ENCODE measurements at regions not wholly inside any gene's neighbourhood (a gene's known extent, or its start where the extent isn't known, plus 50 kb on each side); places are given as distances from the start of the nearest gene placed in this dataset.
"Not testable (repeated sequence)": the region's sequence is repeated elsewhere in the genome, so short reads cannot be mapped to it uniquely, and the experiment has no call there.

DNA sequence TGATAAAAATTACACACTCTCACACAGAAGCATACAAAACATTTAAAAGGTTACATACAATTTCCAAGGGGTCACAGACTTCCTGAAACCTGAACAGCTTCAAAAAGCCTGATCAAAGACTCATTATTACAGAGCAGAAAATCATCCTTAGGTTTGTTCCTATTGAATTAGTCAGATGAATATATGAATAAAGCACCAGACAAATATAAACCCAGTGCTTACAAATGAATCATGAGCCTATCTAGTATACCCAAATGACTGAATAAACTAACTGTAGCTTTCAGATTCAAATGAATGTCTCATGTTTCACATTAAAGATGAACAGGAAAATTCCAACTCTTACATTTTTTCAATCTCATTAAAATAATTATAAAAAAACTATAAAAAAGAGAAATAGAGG is 550.3 kb downstream of the SUCLG1 start:
- no peak for DNase-seq (ENCODE audit: low read depth in 4 of 4, low spot score in 3 of 4)

DNA sequence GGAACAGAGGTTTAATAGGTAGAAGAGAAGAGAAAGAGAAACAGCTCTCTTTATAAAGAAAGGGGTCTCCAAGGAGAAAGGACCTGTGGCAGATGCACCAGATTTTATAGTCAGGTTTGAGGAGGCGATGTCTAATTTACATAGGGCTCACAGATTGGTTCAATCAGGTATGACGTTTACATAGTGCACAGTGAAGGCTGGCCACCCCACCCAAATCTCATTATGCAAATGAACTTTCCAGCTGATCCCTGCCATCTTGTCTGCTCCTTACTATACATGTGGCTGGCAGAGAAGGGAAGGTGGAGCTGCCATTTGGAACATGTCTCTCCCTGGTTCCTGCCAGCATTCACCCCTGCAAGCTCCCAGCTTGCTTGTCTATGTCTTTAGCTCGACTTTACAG is 557.8 kb downstream of the SUCLG1 start:
- no peak for DNase-seq (ENCODE audit: low read depth in 4 of 4, low spot score in 3 of 4)

DNA sequence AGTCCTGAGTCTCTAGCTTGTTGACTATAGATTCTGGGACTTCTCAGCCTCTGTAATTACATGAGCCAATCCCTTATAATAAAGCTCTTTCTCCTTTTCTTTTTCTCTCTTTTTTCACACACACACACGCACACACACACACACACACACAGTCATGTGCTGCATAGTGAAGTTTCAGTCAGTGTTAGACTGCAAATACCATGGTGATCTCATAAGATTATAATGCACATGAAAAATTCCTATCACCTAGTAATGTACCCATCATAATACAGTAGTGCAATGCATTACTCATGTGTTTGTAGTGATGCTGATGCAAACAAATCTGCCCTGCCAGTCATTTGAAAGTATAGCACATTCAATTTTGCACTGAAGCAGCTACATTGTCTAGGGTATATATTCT is 558.2 kb downstream of the SUCLG1 start:
- no peak for DNase-seq (ENCODE audit: low read depth in 4 of 4, low spot score in 3 of 4)

DNA sequence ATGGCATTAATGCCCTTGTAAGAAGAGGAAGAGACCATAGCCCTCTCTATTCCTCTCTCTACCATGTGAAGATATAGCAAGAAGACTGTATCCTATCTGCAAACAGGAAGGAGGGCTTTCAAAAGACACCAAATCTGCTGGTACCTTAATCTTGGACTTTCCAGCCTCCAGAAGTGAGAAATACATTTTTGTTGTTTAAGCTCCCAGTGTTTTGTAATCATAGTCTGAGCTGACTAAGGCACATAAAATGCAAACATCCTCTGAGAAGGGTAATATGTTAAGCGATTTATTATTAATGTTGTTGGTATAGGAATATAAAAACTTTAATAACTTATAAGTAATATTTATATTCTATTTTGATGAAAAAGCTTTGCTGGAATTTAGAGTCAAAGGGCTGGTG is 559.8 kb downstream of the SUCLG1 start:
- DNase-seq (ENCODE audit: low read depth in 4 of 4, low spot score in 3 of 4): no peak

DNA sequence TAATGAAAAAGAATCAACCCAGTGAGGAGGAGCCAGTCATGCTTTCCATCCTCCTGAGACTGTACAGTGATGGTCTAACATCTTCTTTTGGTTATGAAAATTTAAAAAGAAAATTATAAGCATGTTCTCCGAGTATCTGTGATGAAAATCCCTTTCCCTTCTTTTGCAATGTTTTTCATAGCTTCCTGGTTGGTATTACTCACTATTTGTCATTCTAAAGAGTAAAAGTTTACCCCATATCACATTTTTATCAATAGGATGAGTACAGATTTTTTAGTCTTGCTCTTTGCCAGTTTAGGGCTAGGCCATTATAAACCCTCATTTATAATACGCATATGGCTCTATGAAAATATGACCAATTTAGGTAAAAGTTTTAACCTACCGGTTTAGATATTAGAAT is 564.1 kb downstream of the SUCLG1 start:
- no peak for DNase-seq (ENCODE audit: low read depth in 4 of 4, low spot score in 3 of 4)

DNA sequence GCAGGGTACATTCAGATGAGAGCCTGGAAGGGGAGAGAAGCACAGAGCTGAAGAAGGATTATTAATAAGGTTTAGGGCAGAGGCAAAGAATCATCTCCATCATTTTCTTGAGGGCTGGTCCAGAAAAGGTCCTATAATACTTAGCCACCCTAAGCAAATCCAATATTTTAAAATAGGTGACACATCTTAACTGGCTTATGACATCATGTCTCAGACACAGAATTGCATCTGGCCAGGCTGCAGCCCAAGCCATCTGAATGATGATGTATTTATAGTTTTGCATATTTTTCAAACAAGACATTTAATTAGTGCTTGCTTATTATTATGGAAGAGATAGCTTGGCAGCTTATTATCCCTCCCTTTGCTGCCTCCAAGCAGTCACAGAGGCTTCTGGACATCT is 571.3 kb downstream of the SUCLG1 start:
- DNase-seq (ENCODE audit: low read depth in 4 of 4, low spot score in 3 of 4): no peak

DNA sequence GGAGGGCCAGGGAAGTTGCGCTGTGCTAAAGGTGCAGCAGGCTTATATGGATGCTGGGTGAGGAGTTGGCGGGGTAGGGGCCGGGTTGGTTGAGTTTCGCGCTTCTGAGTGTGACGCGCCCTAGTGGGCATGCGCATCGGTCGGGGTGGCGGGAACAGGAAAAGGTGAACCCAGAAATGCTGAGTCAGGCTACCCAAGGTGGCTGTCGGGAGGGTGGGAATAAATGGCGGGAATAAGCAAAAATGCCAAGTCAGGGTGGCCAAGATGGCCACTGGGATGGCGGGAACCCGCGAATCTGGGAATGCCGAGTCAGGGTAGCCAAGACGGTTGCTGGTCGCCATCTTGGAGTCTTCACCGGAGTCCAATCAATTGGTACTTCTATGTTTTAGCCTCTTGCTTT is 580.0 kb downstream of the SUCLG1 start:
- DNase-seq (ENCODE audit: low read depth in 4 of 4, low spot score in 3 of 4): no peak

DNA sequence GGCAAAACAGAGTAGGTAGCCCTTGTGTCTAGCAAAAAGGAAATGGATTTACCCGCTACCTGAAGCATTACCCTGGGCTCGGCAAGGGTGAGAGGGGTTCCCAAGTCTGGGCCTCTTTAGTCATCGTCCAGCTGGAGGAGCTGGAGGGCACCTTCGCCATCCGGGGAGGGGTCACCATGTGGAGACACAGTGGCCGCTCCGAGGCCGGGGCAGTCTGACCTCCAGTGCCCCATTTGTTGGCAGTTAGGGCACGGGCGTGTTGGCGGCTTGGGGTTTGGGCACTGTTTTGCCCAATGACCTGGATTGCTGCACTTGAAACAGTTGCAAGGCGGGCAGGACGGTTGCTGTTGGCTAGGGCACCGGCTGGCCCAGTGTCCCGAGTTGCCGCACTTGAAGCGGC is 581.8 kb downstream of the SUCLG1 start:
- not testable (repeated sequence) for DNase-seq (ENCODE audit: low read depth in 4 of 4, low spot score in 3 of 4)

DNA sequence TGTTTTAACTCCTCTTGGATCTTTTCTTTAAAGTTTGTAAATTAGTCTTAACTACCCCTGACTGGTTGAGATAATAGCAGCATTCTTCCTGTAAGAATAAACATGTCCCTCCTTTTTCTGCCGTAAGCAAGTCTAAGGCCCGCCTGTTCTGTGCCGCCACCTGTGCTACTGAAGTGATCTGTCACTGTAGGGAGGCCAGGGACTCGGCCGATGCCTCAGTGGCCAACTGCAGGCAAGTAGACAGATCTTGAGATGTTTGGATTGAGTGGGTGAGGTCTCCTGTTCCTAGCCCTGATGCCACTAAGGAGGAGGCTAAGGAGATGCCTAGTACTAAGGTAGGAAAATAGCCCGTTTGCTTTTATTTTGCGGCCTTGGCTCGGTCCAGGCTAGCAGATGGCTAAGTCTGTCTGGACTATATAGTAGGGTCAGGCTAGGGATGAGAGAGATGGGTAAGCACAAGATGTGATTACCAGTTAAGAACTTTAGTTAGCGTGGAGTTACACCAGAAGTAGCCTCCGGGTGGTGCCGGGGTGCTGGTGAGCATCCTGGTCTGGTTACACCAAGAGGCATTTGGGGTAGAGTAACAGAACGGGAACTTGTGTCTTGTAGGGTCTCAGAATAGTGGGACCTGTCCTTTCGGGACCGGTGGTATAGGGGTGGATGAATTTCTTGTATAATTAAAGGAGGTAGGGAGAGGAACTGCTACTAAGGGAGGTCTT is 584.2 kb downstream of the SUCLG1 start:
- no peak for DNase-seq (ENCODE audit: low read depth in 4 of 4, low spot score in 3 of 4)

DNA sequence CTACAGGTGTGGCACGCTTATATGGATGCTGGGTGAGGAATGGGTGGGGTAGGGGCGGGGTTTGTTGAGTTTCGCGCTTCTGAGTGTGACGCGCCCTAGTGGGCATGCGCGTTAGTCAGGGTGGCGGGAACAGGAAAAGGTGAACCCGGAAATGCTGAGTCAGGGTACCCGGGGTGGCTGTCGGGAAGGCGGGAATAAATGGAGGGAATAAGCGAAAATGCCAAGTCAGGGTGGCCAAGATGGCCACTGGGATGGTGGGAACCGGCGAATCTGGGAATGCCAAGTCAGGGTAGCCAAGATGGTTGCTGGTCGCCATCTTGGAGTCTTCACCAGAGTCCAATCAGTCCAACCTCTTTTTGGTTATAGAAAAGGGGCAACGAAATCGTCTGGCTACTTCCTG is 585.0 kb downstream of the SUCLG1 start:
- no peak for DNase-seq (ENCODE audit: low read depth in 4 of 4, low spot score in 3 of 4)

DNA sequence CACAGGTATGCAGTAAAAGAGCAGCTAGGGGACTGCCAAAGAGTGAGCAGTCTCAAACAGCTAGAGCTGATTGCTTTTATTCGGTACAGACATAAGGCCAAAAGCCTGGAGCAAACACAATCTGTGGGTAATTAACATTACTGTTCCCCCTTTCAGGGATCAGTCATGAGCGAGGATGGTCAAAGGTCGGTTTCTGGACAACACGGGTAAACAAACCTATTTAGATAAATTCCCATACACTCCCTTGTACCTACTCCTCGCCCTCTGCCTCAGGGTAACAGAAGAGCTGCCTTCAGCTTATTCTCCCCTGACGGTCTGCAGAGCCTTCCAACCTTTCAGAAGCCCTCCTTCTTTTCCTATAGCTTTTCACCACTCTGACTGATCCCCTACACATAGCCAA is 586.0 kb downstream of the SUCLG1 start:
- DNase-seq (ENCODE audit: low read depth in 4 of 4, low spot score in 3 of 4): no peak

DNA sequence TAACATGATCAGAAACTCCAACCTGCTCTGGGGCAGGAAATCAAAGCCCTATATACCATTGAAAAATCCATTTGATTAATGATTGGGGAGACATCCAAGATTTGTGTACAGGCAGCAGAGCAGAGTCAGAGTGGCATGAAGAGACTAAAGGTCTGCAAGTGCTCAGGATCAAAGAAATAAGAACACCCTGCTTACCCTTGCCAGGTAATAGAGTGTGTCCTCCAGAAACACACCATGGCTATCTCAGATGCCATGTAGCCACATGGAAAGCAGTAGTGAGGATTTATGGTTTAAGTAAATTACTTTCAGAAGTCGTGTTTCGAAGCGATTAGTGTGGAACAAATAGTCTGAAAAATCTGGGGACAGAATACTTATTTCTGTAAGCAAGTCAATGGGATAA is 592.9 kb downstream of the SUCLG1 start:
- peak in 2 of 4 donors; percentile 4 to 7 for DNase-seq (ENCODE audit: low read depth in 4 of 4, low spot score in 3 of 4)

DNA sequence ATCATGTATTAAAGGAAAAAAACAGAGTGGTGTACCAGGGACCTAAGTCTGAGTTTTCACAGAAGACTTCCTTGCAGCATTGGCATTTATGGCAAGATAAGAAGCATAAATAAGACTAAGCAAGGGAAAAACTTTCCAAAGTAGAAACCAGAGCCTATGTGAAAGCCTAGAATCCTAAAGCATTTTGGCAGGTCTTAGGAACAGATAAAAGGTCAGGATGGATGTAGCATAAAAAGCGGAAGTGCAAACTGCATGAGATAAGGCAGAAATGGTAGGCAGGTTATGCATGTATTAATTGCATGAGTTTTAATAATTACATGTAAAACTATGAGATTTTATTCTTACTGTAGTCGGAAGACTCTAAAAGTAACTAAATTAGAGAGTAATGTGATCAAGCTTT is 596.5 kb downstream of the SUCLG1 start:
- no peak for DNase-seq (ENCODE audit: low read depth in 4 of 4, low spot score in 3 of 4)

DNA sequence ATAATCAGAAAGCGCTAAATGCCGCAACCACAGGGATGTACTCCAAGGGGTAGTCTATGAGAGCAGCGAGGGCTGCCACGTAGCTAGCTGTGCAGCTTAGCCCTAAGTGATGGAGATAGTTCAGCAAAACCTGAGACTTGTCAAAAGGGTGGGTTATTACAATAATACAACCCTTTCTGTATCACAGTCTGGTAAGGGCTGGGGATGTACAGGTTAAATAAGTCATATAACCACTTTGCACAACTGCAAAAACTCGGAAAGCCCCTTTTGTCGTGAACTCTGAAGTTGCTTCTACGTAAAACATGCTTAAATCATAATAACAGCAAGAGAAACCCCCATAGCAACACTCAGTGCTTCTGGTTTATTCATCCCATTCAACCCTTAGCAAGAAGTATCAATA is 598.8 kb downstream of the SUCLG1 start:
- no peak for DNase-seq (ENCODE audit: low read depth in 4 of 4, low spot score in 3 of 4)

DNA sequence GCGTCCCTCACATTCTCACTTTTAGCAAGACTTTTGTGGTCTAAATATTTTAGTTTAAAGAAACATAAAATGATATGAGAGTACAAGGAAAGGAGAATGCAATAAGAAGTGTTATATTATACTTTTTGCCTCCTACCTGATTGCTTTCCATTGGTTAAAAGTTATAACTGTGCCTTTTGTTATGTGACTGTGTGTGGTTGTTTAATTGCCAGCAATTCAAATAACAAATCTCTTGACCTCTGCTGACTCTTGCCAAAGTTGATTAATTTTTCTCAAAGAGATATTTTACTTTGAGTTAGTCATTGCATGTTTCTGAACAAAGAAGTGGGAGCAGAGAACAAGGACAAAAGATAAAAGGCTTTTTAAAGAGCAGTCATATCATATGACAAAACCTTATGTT is 599.5 kb downstream of the SUCLG1 start:
- no peak for DNase-seq (ENCODE audit: low read depth in 4 of 4, low spot score in 3 of 4)

DNA sequence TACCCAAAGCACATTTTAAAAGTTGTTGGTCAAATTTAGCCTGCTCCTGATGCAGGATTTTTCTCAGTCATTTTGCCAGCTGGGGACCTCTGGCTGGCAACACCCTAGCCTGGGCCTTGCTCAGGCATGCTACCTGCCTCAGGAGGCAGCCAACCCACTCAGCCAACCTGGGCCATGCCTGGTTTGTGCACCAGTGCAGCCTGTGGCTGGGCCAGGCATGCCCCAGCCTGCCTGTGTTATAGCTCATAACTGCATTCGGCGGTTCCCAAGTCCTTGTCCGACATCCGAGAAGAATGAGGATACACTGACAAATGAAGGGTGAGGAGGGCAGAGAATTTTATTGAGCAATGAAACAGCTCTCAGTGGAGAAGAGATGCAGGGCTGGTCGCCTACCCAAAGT is 608.0 kb downstream of the SUCLG1 start:
- no peak for DNase-seq (ENCODE audit: low read depth in 4 of 4, low spot score in 3 of 4)

DNA sequence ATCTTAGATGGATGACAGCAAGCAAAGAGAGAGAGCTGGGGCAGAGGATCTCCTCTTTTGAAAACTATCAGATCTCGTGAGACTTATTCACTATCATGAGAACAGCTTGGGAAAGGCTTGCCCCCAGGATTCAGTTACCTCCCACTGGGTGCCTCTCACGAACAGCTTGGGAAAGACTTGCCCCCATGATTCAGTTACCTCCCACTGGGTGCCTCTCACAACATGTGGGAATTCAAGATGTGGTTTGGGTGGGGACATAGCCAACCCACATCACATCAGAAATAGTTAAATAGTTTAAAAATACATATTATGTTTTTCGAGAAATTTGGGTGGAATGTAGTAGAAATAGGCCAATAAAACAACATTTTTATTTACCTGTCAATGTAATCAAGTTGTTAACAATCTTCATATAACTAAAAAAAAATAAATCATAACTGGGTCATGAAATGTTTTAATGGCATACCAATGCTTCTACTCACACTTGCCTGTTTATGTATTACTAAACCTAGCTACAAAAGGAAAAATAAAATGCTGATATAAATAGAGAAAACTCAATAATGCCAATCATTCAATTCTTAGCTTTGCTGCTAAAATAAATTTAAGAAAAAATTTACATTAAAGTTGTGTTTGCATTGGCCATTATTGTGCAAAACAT is 608.9 kb downstream of the SUCLG1 start:
- no peak for DNase-seq (ENCODE audit: low read depth in 4 of 4, low spot score in 3 of 4)

DNA sequence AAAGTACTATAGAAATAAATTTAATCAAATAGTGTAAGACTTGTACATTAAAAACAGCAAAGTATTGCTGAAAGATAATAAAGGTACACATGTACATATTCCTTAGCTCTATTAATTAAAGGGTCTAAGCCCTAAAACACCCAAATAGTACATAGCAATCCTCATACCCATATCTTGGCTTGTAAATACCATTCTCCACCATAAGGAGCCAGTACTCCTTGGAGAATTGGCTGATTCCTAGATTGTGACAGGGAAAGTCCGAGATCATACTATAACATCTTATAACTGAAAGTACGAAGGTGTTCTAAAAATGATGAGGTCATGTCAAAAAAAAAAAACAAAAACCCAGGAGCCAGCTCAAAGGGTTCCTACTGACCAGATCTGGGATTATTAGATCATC is 614.6 kb downstream of the SUCLG1 start:
- DNase-seq (ENCODE audit: low read depth in 4 of 4, low spot score in 3 of 4): no peak

DNA sequence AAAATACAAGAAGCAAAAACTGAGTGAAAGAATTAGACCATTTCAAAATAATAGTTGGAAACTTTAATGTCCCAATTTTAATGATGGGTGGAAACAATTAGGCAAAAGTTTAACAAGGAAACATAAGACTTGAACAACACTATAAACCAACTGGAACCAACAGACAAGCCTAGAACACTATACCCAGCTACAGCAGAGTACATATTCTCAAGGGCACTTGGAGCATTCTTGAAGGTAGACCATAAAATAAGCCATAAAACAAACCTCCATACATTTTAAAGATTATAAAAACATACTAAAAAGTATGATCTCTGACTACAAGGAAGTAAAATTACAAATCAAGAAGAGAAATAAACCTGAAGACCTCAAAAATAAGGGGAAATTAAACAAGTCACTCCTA is 616.7 kb downstream of the SUCLG1 start:
- DNase-seq (ENCODE audit: low read depth in 4 of 4, low spot score in 3 of 4): no peak

DNA sequence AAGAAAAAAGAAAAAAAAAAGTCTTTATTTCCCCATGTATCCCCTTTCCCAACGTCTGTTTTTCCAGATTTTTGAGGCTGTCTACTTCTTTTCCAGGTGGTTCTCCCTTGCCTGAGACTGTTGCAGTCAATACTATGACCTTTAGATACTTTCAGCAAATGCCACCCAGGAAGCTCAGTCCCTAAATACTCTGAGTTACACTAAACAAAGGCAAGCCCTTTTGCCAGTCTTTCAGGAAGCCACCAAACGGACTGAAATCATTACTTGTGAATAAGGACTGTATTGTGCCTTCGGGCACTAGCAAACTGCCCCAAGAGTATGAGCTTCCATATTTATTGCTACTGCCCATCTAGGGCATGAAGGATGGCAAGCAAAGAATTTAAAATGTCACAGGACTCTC is 621.3 kb downstream of the SUCLG1 start:
- no peak for DNase-seq (ENCODE audit: low read depth in 4 of 4, low spot score in 3 of 4)

DNA sequence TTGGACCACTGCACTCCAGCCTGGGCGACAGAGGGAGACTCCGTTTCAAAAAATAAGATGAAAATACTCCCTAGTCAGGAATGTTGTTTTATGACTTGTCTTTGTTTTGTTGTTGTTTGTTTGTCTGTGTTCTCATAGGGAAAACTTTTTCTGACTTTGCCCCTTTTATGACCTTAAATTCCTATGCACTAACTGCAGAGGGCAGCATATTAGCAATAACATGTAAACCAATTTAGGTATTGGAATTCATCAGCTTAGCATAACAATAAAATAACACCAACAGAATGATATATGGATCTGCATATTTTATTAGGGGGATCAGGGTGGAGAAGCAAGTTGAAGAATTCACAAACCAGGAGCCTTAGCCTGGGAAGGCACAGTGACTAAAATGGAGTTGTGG is 631.5 kb downstream of the SUCLG1 start:
- DNase-seq (ENCODE audit: low read depth in 4 of 4, low spot score in 3 of 4): no peak

DNA sequence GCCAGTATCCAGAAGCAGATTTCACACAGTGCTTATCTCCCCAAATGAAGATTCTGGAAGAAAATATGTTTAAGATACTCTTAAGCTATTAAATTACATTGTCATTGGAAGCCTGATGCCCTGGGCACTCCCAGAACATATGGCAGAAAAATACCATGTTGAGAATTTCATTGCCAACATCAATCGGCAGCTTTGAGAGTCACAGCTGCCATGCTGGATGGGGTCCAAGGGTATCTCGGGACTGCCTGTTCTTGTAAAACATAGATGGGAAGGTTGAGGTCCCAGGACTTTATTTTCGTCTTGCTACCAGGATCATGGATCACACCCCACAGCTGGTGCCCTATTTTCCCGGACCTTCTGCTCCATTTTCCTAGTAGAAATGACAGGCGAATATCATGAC is 632.5 kb downstream of the SUCLG1 start:
- no peak for DNase-seq (ENCODE audit: low read depth in 4 of 4, low spot score in 3 of 4)

DNA sequence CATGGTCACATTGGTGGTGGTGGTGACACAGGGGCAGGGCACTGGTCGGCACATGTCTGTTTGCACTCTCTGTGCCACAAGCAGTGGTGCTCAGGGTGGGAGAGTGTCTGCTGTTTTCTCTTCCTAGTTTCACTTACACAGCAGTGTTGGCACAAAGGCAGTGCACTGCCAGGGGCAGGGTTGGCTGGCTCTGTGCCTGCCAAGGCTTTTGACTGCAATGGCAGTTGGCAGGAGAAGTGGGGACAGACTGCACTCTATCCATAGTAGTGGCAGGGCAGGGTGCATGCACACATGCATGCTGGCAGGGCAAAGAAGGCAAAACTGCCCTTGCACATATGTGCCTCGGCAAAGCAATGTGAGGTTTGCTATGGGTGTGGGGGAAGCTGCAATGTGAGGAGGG is 635.9 kb downstream of the SUCLG1 start:
- DNase-seq (ENCODE audit: low read depth in 4 of 4, low spot score in 3 of 4): no peak

Measured in left renal pelvis (tissue), 4 donors.